Stomach (tissue), 8 donors: ENCODE measurements at regions not wholly inside any gene's neighbourhood (a gene's known extent, or its start where the extent isn't known, plus 50 kb on each side); places are given as distances from the start of the nearest gene placed in this dataset.

Source experiments
- DNase-seq, 2 donors: peaks; one replicate each; pipeline versions ENCODE4 v3.0.0 to v3.0.0-alpha.2; 2013 to 2019
- H3K27ac ChIP-seq, 5 donors: fragments of 200-600 bp in 4 of 5; sonication (generic) in 4 of 5; one replicate each; pipeline ENCODE4 v1.5.1; 2013 to 2019; ENCODE audit warnings: mild to moderate bottlenecking in 1 of 5, moderate library complexity in 1 of 5
- H3K27me3 ChIP-seq, 3 donors: fragments of 200-600 bp; sonication (generic); one replicate each; pipeline ENCODE4 v1.5.1; 2017 to 2019; ENCODE audit warnings: mixed run types in 1 of 3
- H3K36me3 ChIP-seq, 4 donors: fragments of 200-600 bp; sonication (generic); 1 replicate in 3 of 4; 2 replicates in 1 of 4; pipeline ENCODE4 v1.5.1; 2016 to 2019
- H3K4me1 ChIP-seq, 4 donors: fragments of 200-600 bp; sonication (generic); one replicate each; pipeline ENCODE4 v1.5.1; 2016 to 2019
- H3K4me3 ChIP-seq, 4 donors: fragments of 200-600 bp; sonication (generic) in 3 of 4; one replicate each; pipeline ENCODE4 v1.5.1; 2016 to 2019; ENCODE audit warnings: mild to moderate bottlenecking in 1 of 4
- H3K9me3 ChIP-seq, 4 donors: fragments of 200-600 bp; sonication (generic); one replicate each; pipeline ENCODE4 v1.5.1; 2016 to 2019
- CTCF ChIP-seq, 7 experiments: fragments of 450-650 bp in 4 of 7; fragments of 200-600 bp in 3 of 7; sonication (generic) in 3 of 7; IDR thresholded peaks; one replicate each; pipeline ENCODE4 v1.5.1; 2016 to 2019; ENCODE audit warnings: antibody characterized with exemption in 7 of 7, control low read depth in 2 of 7, mild to moderate bottlenecking in 1 of 7
- EP300 ChIP-seq: sonication (generic); formaldehyde crosslinking; IDR thresholded peaks from one replicate; pipeline ENCODE4 v1.6.1; 2017; ENCODE audit warnings: antibody characterized with exemption
- POLR2A ChIP-seq, 4 donors: fragments of 450-650 bp; IDR thresholded peaks; one replicate each; pipeline ENCODE4 v1.6.1; 2016; ENCODE audit warnings: antibody characterized with exemption in 4 of 4, control low read depth in 2 of 4, mild to moderate bottlenecking in 1 of 4, moderate library complexity in 1 of 4
- POLR2AphosphoS5 ChIP-seq, 3 donors: sonication (generic); formaldehyde crosslinking; IDR thresholded peaks; one replicate each; pipeline ENCODE4 v1.6.1; 2016; ENCODE audit warnings: antibody characterized with exemption in 3 of 3
- WGBS, 5 donors: extraction: QIAGEN DNeasy Blood & Tissue Kit in 3 of 5; methylation state at CpG; one replicate each; pipeline versions ENCODE4 v1.1.5 to v1.1.7; 2013 to 2018; 5-methylcytosine and 5-hydroxymethylcytosine counted together
- intact Hi-C: fragments of 100-400 bp; cut with DNase I; formaldehyde crosslinking; loops from one replicate; pipeline ENCODE4 v1.15.1; 2023; ENCODE audit warnings: low total_unique reads
- donor health status: healthy with polysubstance abuse.
- donor health status: Bipolar disorder and iron deficiency.
- donor health status: healthy.

DNA sequence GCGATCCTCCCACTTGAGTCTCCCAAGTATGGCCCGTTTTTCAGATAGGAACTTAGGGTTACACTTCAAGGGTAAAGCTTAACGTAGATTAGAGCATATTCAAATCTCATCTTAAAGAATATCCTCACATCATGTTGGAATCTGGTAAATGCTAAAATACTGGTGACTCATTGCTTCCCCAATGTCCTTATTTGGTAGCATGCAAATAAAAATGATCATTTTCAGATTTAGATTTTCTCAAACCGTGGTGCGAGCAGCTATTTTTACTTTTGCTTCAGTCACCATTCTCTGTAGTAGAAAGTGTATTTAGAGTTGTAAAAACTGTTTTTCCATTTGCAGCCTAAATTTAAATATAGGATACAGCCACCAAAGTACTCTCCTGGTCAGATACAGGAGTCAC lies 101.5 kb upstream of the MAML3 start:
- TF ChIP-seq POLR2A (IDR thresholded peaks at IDR 0.05) (no peak), CTCF (IDR thresholded peaks at IDR 0.05) (no peak)
- intact Hi-C loops, result no loop called here
- no peak for DNase-seq
- 82 to 90% (median 85%) methylated on average over 5 of the region's 5 CpGs for WGBS, 5 donors
- Histone ChIP-seq H3K9me3 (no peaks in the 10 kb centered on the region), H3K4me3 (no peak overlapping the region), H3K27ac (peak overlapping the region in 1 of 5 donors; percentile 13), H3K4me1 (peaks cover 20 to 28% (median 24%) of the 10 kb centered on the region in 4 donors), H3K27me3 (no peaks in the 10 kb centered on the region), H3K36me3 (no peaks in the 10 kb centered on the region)

- intact Hi-C loops, result loop anchor here (5.0 kb wide), 2 partner anchors 102 to 242 kb away; partner anchors contain the start of gene MAML3
- H3K4me1 ChIP-seq, result peaks cover 20 to 31% (median 24%) of the 10 kb centered on the region in 4 donors
- no peaks in the 10 kb centered on the region for H3K9me3 ChIP-seq
- no peak for DNase-seq
- no peak overlapping the region for H3K4me3 ChIP-seq
- TF ChIP-seq POLR2AphosphoS5 (IDR thresholded peaks at IDR 0.05) (no peak), POLR2A (IDR thresholded peaks at IDR 0.05) (no peak), EP300 (no peak), CTCF (IDR thresholded peaks at IDR 0.05) (no peak)
- H3K27ac ChIP-seq, result peak overlapping the region in 2 of 5 donors; percentile 91 to 93
- 75 to 93% (median 88%) methylated on average over 2 of the region's 2 CpGs for WGBS, 5 donors
- no peaks in the 10 kb centered on the region for H3K27me3 ChIP-seq
- H3K36me3 ChIP-seq, result no peaks in the 10 kb centered on the region
Observed at GRCh38 chr4:140254651-140255299, 100.8 kb upstream of the MAML3 start.

- Histone ChIP-seq H3K4me1 (peaks cover 20 to 42% (median 34%) of the 10 kb centered on the region in 4 donors), H3K36me3 (no peaks in the 10 kb centered on the region), H3K27me3 (no peaks in the 10 kb centered on the region), H3K27ac (peak overlapping the region in 4 of 5 donors; percentile 89 to 93 (median 92)), H3K9me3 (no peaks in the 10 kb centered on the region), H3K4me3 (peak overlapping the region in 3 of 4 donors; percentile 51 to 75 (median 53))
- no peak for DNase-seq
- TF ChIP-seq EP300, result no peak
- intact Hi-C loops, result loop anchor here (5.0 kb wide), 2 partner anchors 101 to 241 kb away; partner anchors contain the start of gene MAML3
- 22 to 42% (median 32%) methylated on average over 8 of the region's 8 CpGs for WGBS, 5 donors
Observed at GRCh38 chr4:140253556-140254027, 99.6 kb upstream of the MAML3 start.

GRCh38 chr4:140252742-140253555 lies 99.0 kb upstream of the MAML3 start:
- 0 to 1% (median 0%) methylated on average over 39 to 72 of the region's 72 CpGs for WGBS, 5 donors
- intact Hi-C loops, result loop anchor here (5.0 kb wide), 2 partner anchors 101 to 241 kb away; partner anchors contain the start of gene MAML3

More at GRCh38 chr4:140252742-140253555, 99.0 kb upstream of the MAML3 start:
- Histone ChIP-seq H3K27ac (peak overlapping the region; percentile 89 to 97 (median 92)), H3K27me3 (no peaks in the 10 kb centered on the region), H3K4me3 (peak overlapping the region; percentile 51 to 75 (median 58)), H3K36me3 (no peaks in the 10 kb centered on the region), H3K4me1 (peaks cover 20 to 45% (median 35%) of the 10 kb centered on the region in 4 donors), H3K9me3 (no peaks in the 10 kb centered on the region)
- TF ChIP-seq CTCF (IDR thresholded peaks at IDR 0.05) (peak in 5 of 7 experiments; percentile 64 to 98 (median 94)), POLR2AphosphoS5 (IDR thresholded peaks at IDR 0.05) (peak in 1 of 3 donors; percentile 11), EP300 (no peak), POLR2A (IDR thresholded peaks at IDR 0.05) (no peak)
- DNase-seq, result peak; percentile 74 to 94
